Activated CD4-positive, alpha-beta T cell treated with anti-CD3 and anti-CD28 coated beads for 36 hours (primary cell): ENCODE measurements at regions not wholly inside any gene's neighbourhood (a gene's known extent, or its start where the extent isn't known, plus 50 kb on each side); places are given as distances from the start of the nearest gene placed in this dataset.
"Not testable (repeated sequence)": the region's sequence is repeated elsewhere in the genome, so short reads cannot be mapped to it uniquely, and the experiment has no call there.

ENCODE experiments used
- ATAC-seq: fragments of 200-7000 bp; cut with Tn5 transposase; one replicate; pipeline ENCODE4 v1.10.0; 2021; ENCODE audit warnings: mild to moderate bottlenecking, moderate library complexity
- CTCF ChIA-PET: fragments of 350-600 bp; sonication (Branson Sonifier 250); formaldehyde crosslinking; loops from one replicate; lab custom pipeline; 2021; ENCODE audit warnings: antibody characterized with exemption; lab: Charles Lee
- POLR2A ChIA-PET: fragments of 350-600 bp; sonication (Branson Sonifier 250); formaldehyde crosslinking; loops from one replicate; lab custom pipeline; 2021; ENCODE audit warnings: antibody characterized with exemption, inconsistent platforms; lab: Charles Lee
- DNase-seq: peaks from one replicate; pipeline ENCODE4 v3.0.0-alpha.2; 2020
- H3K27ac Mint-ChIP-seq: one replicate; pipeline ENCODE4 v1.8.0; 2021; ENCODE audit warnings: mixed read lengths
- H3K27me3 Mint-ChIP-seq: one replicate; pipeline ENCODE4 v1.8.0; 2021; ENCODE audit warnings: mixed read lengths
- H3K36me3 Mint-ChIP-seq: one replicate; pipeline ENCODE4 v1.8.0; 2021; ENCODE audit warnings: low read depth, mixed read lengths
- H3K4me1 Mint-ChIP-seq: one replicate; pipeline ENCODE4 v1.8.0; 2021; ENCODE audit warnings: mixed read lengths
- H3K4me3 Mint-ChIP-seq: one replicate; pipeline ENCODE4 v1.8.0; 2021; ENCODE audit warnings: mild to moderate bottlenecking, moderate library complexity, mixed read lengths
- H3K9me3 Mint-ChIP-seq: one replicate; pipeline ENCODE4 v1.8.0; 2021; ENCODE audit warnings: low read depth, mixed read lengths
- intact Hi-C, 2 experiments: fragments of 100-400 bp; cut with DNase I in 1 of 2; cut with micrococcal nuclease in 1 of 2; formaldehyde crosslinking; loops; one replicate each; pipeline versions ENCODE4 v1.14.2 to v1.15.1; 2022 to 2024; cut with DNase I, micrococcal nuclease

DNA sequence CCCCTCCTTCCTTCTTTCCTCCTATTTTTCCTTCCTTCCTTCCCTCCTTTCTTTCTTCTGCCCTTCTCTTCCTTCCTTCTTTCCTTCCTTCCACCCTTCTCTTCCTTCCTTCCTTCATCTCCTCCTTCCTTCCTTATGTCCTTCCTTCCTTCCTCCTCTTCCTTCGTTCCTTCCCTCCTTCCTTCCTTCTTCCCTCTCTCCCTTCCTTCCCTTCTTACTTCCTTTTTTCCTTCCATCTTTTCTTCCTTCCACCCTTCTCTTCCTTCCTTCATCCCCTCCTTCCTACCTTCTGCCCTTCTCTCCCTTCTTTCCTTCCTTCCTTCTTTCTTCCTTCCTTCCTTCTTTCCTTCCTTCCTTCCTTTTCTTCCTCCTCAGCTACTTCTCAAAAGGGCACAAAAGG lies 287.3 kb upstream of the ZNF507 start:
- POLR2A ChIA-PET: no interaction called here
- no peak overlapping the region for H3K4me3 Mint-ChIP-seq
- no peaks in the 10 kb centered on the region for H3K36me3 Mint-ChIP-seq
- no peaks in the 10 kb centered on the region for H3K4me1 Mint-ChIP-seq
- DNase-seq (no peak), ATAC-seq (no peak)
- intact Hi-C loops: no loop called here
- CTCF ChIA-PET: no interaction called here
- H3K9me3 Mint-ChIP-seq: no peaks in the 10 kb centered on the region
- H3K27ac Mint-ChIP-seq: no peak overlapping the region
- no peaks in the 10 kb centered on the region for H3K27me3 Mint-ChIP-seq

DNA sequence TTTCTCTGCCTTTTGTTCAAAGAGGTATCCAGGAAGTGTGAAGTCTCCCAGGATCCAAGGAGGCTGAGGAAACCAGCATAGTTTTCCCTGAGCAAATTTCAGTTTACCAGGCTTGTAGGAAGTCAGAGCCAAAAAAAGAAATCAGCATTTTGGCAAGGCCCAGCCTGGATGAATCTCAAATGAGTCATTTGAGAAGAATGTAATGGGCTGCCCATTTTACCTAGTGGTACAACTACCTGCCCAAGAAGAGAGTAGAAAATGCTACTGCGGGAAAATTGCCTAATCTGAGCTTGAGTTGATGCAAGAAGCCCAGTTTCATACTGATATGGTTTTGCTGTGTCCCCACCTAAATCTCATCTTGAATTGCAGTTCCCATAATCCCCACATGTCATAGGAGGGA lies 284.1 kb upstream of the ZNF507 start:
- DNase-seq (no peak), ATAC-seq (no peak)
- POLR2A ChIA-PET: no interaction called here
- no peaks in the 10 kb centered on the region for H3K27me3 Mint-ChIP-seq
- H3K9me3 Mint-ChIP-seq: no peaks in the 10 kb centered on the region
- no peak overlapping the region for H3K4me3 Mint-ChIP-seq
- H3K27ac Mint-ChIP-seq: no peak overlapping the region
- no peaks in the 10 kb centered on the region for H3K4me1 Mint-ChIP-seq
- intact Hi-C loops: no loop called here
- H3K36me3 Mint-ChIP-seq: no peaks in the 10 kb centered on the region
- CTCF ChIA-PET: no interaction called here

DNA sequence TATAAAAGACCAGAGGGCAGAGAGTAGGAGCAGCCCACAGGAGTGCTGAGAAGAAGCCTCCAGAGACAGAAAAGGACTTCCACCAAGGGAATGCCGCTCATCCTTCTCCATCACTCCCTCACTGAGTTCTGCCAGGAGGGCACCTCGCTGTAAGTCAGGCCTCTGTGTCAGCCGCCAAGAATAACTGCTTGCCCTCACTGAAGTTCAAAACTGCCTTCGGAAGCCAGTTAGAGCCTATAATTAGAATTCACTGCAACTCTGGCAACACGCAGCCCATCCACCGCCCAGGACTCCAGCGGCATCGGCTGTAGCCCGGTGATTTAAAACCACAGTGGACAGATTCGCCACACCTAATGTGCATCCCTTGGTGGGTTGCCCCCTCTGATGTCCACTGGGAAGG lies 281.8 kb upstream of the ZNF507 start:
- Mint-ChIP-seq H3K27ac (no peak overlapping the region), H3K27me3 (no peaks in the 10 kb centered on the region), H3K4me1 (no peaks in the 10 kb centered on the region), H3K36me3 (no peaks in the 10 kb centered on the region), H3K4me3 (no peak overlapping the region), H3K9me3 (no peaks in the 10 kb centered on the region)
- ChIA-PET CTCF (no interaction called here), POLR2A (no interaction called here)
- intact Hi-C loops: no loop called here
- DNase-seq (no peak), ATAC-seq (no peak)

DNA sequence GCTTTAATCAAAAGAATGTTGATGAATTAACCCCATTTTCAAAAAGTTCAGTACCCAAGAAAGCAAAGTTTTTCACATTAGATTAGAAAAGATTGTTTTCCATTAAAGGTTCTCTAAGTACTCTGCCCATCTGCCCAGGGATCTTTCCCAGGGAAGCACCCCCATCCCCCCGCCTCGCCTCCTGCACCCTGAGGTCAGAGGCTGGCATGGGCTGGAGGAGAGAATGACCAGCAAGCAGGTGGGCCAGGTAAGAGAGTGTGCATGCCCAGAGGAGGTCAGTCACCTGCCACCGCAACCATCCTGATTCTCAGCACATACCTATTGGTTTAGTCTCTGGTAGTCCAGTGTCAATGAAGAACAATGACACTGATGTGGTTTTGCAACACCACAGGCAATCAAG lies 279.4 kb upstream of the ZNF507 start:
- POLR2A ChIA-PET: no interaction called here
- DNase-seq (no peak), ATAC-seq (no peak)
- Mint-ChIP-seq H3K4me3 (no peak overlapping the region), H3K36me3 (no peaks in the 10 kb centered on the region), H3K4me1 (no peaks in the 10 kb centered on the region), H3K27ac (no peak overlapping the region), H3K9me3 (no peaks in the 10 kb centered on the region), H3K27me3 (no peaks in the 10 kb centered on the region)
- intact Hi-C loops: no loop called here
- CTCF ChIA-PET: no interaction called here

DNA sequence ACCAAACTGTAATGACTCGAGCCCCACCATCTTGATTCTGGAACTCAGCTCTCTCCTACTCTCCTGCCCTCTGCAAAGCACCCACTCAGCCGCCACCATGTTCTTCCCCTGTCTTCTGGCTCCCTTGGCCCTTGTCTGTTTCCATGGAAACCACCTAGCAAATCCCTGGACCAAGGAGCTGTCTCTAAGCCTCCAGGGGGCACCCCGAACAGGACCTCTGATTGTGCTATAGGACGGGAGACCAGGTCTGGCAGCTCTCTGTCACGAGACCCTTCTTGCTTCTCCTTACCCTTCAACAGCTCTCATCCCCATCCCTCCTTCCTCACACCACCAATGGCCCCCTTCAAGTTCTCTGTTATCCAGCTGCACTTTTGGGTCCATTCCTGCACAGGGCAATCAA lies 277.7 kb upstream of the ZNF507 start:
- ChIA-PET POLR2A (no interaction called here), CTCF (no interaction called here)
- ATAC-seq (no peak), DNase-seq (no peak)
- Mint-ChIP-seq H3K4me1 (no peaks in the 10 kb centered on the region), H3K4me3 (no peak overlapping the region), H3K27ac (no peak overlapping the region), H3K9me3 (no peaks in the 10 kb centered on the region), H3K36me3 (no peaks in the 10 kb centered on the region), H3K27me3 (no peaks in the 10 kb centered on the region)
- intact Hi-C loops: no loop called here

DNA sequence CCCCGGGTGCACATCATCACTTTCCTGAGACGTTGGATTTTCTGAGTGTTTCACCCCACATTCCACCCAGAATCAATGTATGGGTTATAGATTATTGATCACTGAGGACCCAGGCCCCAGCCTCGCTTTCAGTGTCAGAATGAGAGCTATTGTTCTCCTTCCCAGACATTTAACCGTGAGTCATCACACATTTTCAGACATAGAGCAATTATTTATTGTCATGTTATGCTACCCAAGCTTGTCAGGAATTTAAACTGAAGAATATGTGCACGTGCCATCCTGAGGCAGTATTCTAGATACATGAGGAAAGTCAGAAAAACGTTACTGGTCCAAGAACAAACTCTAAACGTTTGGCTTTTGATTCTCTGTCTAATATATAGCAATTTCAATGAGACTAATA lies 276.6 kb upstream of the ZNF507 start:
- no peaks in the 10 kb centered on the region for H3K27me3 Mint-ChIP-seq
- intact Hi-C loops: no loop called here
- H3K36me3 Mint-ChIP-seq: no peaks in the 10 kb centered on the region
- H3K27ac Mint-ChIP-seq: no peak overlapping the region
- H3K9me3 Mint-ChIP-seq: no peaks in the 10 kb centered on the region
- ATAC-seq (no peak), DNase-seq (no peak)
- ChIA-PET POLR2A (no interaction called here), CTCF (no interaction called here)
- no peak overlapping the region for H3K4me3 Mint-ChIP-seq
- H3K4me1 Mint-ChIP-seq: no peaks in the 10 kb centered on the region

DNA sequence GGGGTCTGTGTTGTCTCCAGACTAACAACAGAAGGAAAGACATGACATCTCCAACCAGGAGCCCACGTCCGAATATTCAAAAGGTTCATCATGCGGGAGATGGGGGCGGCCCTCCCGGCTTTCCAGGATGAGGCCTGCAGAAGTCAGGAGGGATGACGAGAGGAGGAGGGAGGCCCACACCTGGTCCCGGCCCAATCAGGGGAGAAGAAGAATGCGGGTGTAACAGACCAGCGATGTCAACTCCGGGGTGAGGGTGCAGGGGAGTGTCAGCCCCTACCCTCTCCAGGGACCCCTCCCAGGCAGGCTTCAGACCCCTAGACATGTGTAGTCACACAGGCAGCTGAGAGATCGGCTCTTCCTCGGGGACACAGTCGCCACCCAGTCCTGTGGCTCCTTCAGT lies 275.3 kb upstream of the ZNF507 start:
- ChIA-PET POLR2A (no interaction called here), CTCF (interaction anchor here (0.6 kb wide), 1 partner anchor 14 kb away, joined by 3 read pairs; no protein-coding TSS in a partner anchor)
- Mint-ChIP-seq H3K9me3 (no peaks in the 10 kb centered on the region), H3K4me3 (no peak overlapping the region), H3K27ac (no peak overlapping the region), H3K36me3 (no peaks in the 10 kb centered on the region), H3K27me3 (no peaks in the 10 kb centered on the region), H3K4me1 (no peaks in the 10 kb centered on the region)
- intact Hi-C loops: no loop called here
- no peak for DNase-seq
- ATAC-seq: no peak

DNA sequence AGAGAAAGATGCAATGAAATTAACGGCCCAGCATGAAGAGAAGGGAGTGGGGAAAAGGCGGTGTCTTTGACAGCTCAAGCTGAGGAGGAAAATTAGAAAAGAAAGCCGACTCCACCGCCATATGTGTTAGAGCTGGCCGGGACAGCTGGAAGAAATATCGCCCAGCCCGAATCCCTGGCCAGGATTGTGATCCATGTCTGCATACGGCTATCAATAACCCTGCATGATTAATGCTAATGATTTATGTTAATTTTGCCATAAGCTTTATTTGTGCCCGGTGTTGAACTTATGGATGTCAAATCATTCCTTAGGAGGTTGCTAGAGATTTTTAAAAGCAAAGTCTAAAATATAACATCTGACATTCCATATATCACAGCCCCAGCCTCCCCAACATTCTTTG lies 263.4 kb upstream of the ZNF507 start:
- DNase-seq (no peak), ATAC-seq (no peak)
- intact Hi-C loops: no loop called here
- Mint-ChIP-seq H3K27ac (no peak overlapping the region), H3K4me3 (no peak overlapping the region), H3K36me3 (no peaks in the 10 kb centered on the region), H3K9me3 (peaks cover 4% of the 10 kb centered on the region), H3K4me1 (no peaks in the 10 kb centered on the region), H3K27me3 (peaks cover 2% of the 10 kb centered on the region)
- POLR2A ChIA-PET: no interaction called here
- CTCF ChIA-PET: no interaction called here

DNA sequence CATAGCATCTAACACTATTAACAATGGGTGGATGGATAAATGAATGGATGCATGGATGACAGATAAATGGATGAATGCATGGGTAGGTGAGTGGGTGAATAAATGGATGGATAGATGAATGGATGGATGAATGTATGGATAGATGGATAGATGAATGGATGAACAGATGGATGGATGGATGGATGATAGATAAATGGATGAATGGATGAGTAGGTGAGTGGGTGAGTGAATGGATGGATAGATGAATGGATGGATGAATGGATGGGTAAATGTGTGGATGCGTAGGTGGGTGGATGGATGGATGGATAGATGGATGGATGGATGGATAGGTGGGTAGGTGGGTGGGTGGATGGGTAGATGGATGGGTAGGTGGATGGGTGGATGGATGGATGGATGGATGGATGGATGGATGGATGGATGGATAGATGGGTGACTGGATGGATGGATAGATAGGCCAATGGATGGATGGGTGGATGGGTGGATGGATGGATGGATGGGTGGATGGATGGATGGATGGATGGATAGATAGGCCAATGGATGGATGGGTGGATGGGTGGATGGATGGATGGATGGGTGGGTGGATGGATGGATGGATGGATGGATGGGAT lies 260.6 kb upstream of the ZNF507 start:
- ATAC-seq: not testable (repeated sequence)

DNA sequence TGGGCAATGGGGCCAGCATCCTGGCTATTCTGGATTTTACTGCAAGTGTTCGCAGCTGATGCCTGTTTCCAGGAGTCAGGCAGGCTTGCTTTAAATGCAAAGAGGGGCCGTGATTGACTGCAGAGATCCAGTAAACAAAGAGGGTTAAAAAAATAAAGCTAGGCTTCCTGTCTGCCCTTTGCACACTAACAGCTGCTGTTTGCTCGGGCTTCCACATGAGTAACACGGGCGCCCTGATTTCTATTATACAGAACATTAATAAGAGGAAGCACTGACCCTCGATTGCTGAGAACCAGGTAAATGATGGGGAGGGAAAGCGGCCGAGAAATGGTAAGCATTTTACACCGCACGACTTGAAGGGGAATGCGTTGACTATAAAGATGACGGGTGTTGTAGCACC lies 254.2 kb upstream of the ZNF507 start:
- H3K27ac Mint-ChIP-seq: no peak overlapping the region
- no peak for ATAC-seq
- DNase-seq: no peak
- H3K36me3 Mint-ChIP-seq: no peaks in the 10 kb centered on the region
- POLR2A ChIA-PET: no interaction called here
- no peak overlapping the region for H3K4me3 Mint-ChIP-seq
- no peaks in the 10 kb centered on the region for H3K27me3 Mint-ChIP-seq
- CTCF ChIA-PET: no interaction called here
- intact Hi-C loops: no loop called here
- no peaks in the 10 kb centered on the region for H3K4me1 Mint-ChIP-seq
- H3K9me3 Mint-ChIP-seq: no peaks in the 10 kb centered on the region

More for the DNA sequence above, 260.6 kb upstream of the ZNF507 start:
- H3K27me3 Mint-ChIP-seq, POLR2A ChIA-PET, H3K4me3 Mint-ChIP-seq, H3K36me3 Mint-ChIP-seq, H3K4me1 Mint-ChIP-seq, intact Hi-C loops, DNase-seq, H3K27ac Mint-ChIP-seq, H3K9me3 Mint-ChIP-seq: not testable (repeated sequence)
- CTCF ChIA-PET: interaction anchor here (1.1 kb wide), 1 partner anchor 14 kb away, joined by 3 read pairs; no protein-coding TSS in a partner anchor

DNA sequence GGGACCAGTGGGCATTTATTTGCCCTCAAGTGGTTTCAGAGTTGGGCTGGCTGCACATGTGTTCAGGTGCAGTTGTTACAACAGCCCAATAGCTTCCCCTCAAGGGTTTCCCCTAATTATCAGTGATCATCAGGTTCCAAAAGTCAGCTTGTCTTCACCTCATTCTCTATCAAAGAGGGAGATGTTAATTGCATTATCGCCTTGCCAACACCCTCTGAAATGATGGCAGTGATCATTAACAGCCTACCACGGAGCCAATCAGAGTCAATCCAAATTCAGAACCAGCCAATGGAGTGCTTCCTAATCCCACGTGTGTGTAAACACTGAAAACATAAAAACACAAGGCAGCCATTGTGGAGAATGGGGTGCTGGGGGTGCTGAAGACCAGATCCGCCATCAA lies 248.4 kb upstream of the ZNF507 start:
- Mint-ChIP-seq H3K4me1 (no peaks in the 10 kb centered on the region), H3K27ac (no peak overlapping the region), H3K36me3 (no peaks in the 10 kb centered on the region), H3K9me3 (peaks cover 7% of the 10 kb centered on the region), H3K27me3 (peaks cover 2% of the 10 kb centered on the region), H3K4me3 (no peak overlapping the region)
- ChIA-PET CTCF (interaction anchor here (0.6 kb wide), 1 partner anchor 105 kb away, joined by 3 read pairs; no protein-coding TSS in a partner anchor), POLR2A (no interaction called here)
- ATAC-seq (no peak), DNase-seq (no peak)
- intact Hi-C loops: no loop called here

DNA sequence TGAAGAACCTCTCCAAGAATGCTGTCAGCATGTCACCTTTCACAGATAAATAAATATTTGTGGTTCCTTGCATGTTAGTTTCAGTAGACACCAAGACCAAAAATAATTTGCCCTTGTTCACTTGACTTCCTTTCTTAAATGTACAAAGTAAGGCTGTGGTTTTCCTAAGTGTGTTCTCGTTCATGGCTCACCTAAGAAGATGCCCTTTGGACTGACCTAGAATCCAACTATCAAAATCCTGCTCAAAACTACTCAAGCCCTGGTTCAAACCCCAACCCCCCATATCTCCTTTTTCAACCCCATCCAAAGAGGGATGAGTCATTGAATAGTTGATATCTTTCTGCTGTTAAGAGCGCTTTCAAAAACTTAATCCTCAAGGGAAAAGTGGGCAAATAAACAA lies 247.8 kb upstream of the ZNF507 start:
- H3K9me3 Mint-ChIP-seq: peaks cover 7% of the 10 kb centered on the region
- CTCF ChIA-PET: no interaction called here
- intact Hi-C loops: no loop called here
- H3K36me3 Mint-ChIP-seq: no peaks in the 10 kb centered on the region
- DNase-seq (no peak), ATAC-seq (no peak)
- no peak overlapping the region for H3K27ac Mint-ChIP-seq
- no peaks in the 10 kb centered on the region for H3K4me1 Mint-ChIP-seq
- POLR2A ChIA-PET: no interaction called here
- H3K27me3 Mint-ChIP-seq: peaks cover 3% of the 10 kb centered on the region
- no peak overlapping the region for H3K4me3 Mint-ChIP-seq

DNA sequence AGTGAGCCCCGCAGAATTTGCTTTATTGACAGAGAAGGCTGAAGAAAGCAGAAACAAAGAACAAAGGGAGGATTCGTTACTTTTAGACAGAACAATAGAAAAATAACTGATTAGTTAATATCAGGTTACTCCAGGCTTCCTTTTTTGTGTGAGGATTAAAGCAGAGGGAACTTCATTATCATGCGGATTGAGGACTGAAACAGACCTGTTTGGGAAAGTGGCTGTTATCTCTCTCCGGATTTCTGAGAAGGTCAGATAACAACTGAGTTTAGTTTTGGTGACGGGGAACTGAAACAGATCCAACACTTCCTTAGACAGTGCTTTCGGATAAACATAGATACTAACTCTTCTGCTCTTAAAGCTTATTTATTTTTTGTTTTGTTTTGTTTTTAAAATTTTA lies 246.4 kb upstream of the ZNF507 start:
- Mint-ChIP-seq H3K27me3 (peaks cover 13% of the 10 kb centered on the region), H3K27ac (no peak overlapping the region), H3K36me3 (no peaks in the 10 kb centered on the region), H3K4me1 (no peaks in the 10 kb centered on the region), H3K4me3 (no peak overlapping the region), H3K9me3 (peaks cover 7% of the 10 kb centered on the region)
- ATAC-seq (no peak), DNase-seq (no peak)
- intact Hi-C loops: no loop called here
- ChIA-PET CTCF (no interaction called here), POLR2A (no interaction called here)
